HG03342 (cell line): ENCODE measurements at regions not wholly inside any gene's neighbourhood (a gene's known extent, or its start where the extent isn't known, plus 50 kb on each side); places are given as distances from the start of the nearest gene placed in this dataset.
"Not testable (repeated sequence)": the region's sequence is repeated elsewhere in the genome, so short reads cannot be mapped to it uniquely, and the experiment has no call there.

Experiments
- ATAC-seq: cut with Tn5 transposase; IDR thresholded peaks from one replicate; pipeline ENCODE4 v1.9.1; 2021; ENCODE audit warnings: mild to moderate bottlenecking, moderate library complexity; ENCODE audit not compliant: unreplicated experiment

- not testable (repeated sequence) for ATAC-seq
These were observed 271.9 kb downstream of the LRATD1 start for GRCh38 chr2:14904378-14904777.

- no peak for ATAC-seq
These were observed 273.1 kb downstream of the LRATD1 start for GRCh38 chr2:14905571-14905970.

- no peak for ATAC-seq
These were observed 274.6 kb downstream of the LRATD1 start for GRCh38 chr2:14907014-14907612.

GRCh38 chr2:14909795-14910194, 277.3 kb downstream of the LRATD1 start:
- ATAC-seq, result no peak

- no peak for ATAC-seq
These were observed 278.1 kb downstream of the LRATD1 start for GRCh38 chr2:14910654-14911053.

GRCh38 chr2:14915983-14916382, 283.5 kb downstream of the LRATD1 start:
- ATAC-seq, result no peak

- ATAC-seq, result no peak
These were observed 291.5 kb downstream of the LRATD1 start for GRCh38 chr2:14923820-14924580.

- ATAC-seq, result no peak
These were observed 293.0 kb downstream of the LRATD1 start for GRCh38 chr2:14925471-14925870.

- no peak for ATAC-seq
These were observed 294.6 kb downstream of the LRATD1 start for GRCh38 chr2:14927021-14927564.

GRCh38 chr2:14928056-14928455, 295.5 kb downstream of the LRATD1 start:
- ATAC-seq, result no peak

GRCh38 chr2:14930441-14930840, 297.9 kb downstream of the LRATD1 start:
- ATAC-seq, result no peak

GRCh38 chr2:14932285-14932684, 299.8 kb downstream of the LRATD1 start:
- no peak for ATAC-seq

GRCh38 chr2:14933753-14934152, 301.2 kb downstream of the LRATD1 start:
- no peak for ATAC-seq

GRCh38 chr2:14936426-14936825, 303.9 kb downstream of the LRATD1 start:
- no peak for ATAC-seq

GRCh38 chr2:14937336-14937735, 304.8 kb downstream of the LRATD1 start:
- no peak for ATAC-seq

- no peak for ATAC-seq
These were observed 308.7 kb downstream of the LRATD1 start for GRCh38 chr2:14941151-14941631.

- no peak for ATAC-seq
These were observed 310.5 kb downstream of the LRATD1 start for GRCh38 chr2:14942987-14943386.

- ATAC-seq, result peak; percentile 75
These were observed 312.2 kb downstream of the LRATD1 start for GRCh38 chr2:14944562-14945346.

GRCh38 chr2:14951569-14952285, 319.2 kb downstream of the LRATD1 start:
- no peak for ATAC-seq

- ATAC-seq, result no peak
These were observed 320.0 kb downstream of the LRATD1 start for GRCh38 chr2:14952400-14952963.
